HG03442 (cell line): ENCODE measurements at regions not wholly inside any gene's neighbourhood (a gene's known extent, or its start where the extent isn't known, plus 50 kb on each side); places are given as distances from the start of the nearest gene placed in this dataset.
"Not testable (repeated sequence)": the region's sequence is repeated elsewhere in the genome, so short reads cannot be mapped to it uniquely, and the experiment has no call there.

ENCODE experiments used
- ATAC-seq: cut with Tn5 transposase; IDR thresholded peaks from one replicate; pipeline ENCODE4 v1.9.1; 2021; ENCODE audit warnings: mild to moderate bottlenecking, moderate library complexity; ENCODE audit not compliant: unreplicated experiment

GRCh38 chr3:33919312-33920120 is 121.1 kb downstream of the PDCD6IP start:
- no peak for ATAC-seq

GRCh38 chr3:33920511-33920910 is 122.1 kb downstream of the PDCD6IP start:
- no peak for ATAC-seq

GRCh38 chr3:33921608-33922007 is 123.2 kb downstream of the PDCD6IP start:
- no peak for ATAC-seq

- ATAC-seq: no peak
Observed at GRCh38 chr3:33926998-33927605, 128.7 kb downstream of the PDCD6IP start.

GRCh38 chr3:33929813-33930212 is 131.4 kb downstream of the PDCD6IP start:
- no peak for ATAC-seq

- ATAC-seq: no peak
Observed at GRCh38 chr3:33931512-33931911, 133.1 kb downstream of the PDCD6IP start.

GRCh38 chr3:33932010-33932764 is 133.8 kb downstream of the PDCD6IP start:
- ATAC-seq: no peak

GRCh38 chr3:33936171-33936920 is 137.9 kb downstream of the PDCD6IP start:
- ATAC-seq: no peak

GRCh38 chr3:33936921-33937525 is 138.6 kb downstream of the PDCD6IP start:
- no peak for ATAC-seq

- no peak for ATAC-seq
Observed at GRCh38 chr3:33937628-33938027, 139.2 kb downstream of the PDCD6IP start.

- no peak for ATAC-seq
Observed at GRCh38 chr3:33940149-33940548, 141.7 kb downstream of the PDCD6IP start.

GRCh38 chr3:33940736-33941135 is 142.3 kb downstream of the PDCD6IP start:
- no peak for ATAC-seq

- ATAC-seq: peak; percentile 61
Observed at GRCh38 chr3:33941804-33942203, 143.4 kb downstream of the PDCD6IP start.

GRCh38 chr3:33942483-33943150 is 144.2 kb downstream of the PDCD6IP start:
- peak; percentile 53 for ATAC-seq

GRCh38 chr3:33943277-33943676 is 144.8 kb downstream of the PDCD6IP start:
- ATAC-seq: no peak

GRCh38 chr3:33946612-33947011 is 148.2 kb downstream of the PDCD6IP start:
- ATAC-seq: not testable (repeated sequence)

GRCh38 chr3:33947272-33948195 is 149.1 kb downstream of the PDCD6IP start:
- no peak for ATAC-seq

- no peak for ATAC-seq
Observed at GRCh38 chr3:33949074-33949473, 150.6 kb downstream of the PDCD6IP start.

- no peak for ATAC-seq
Observed at GRCh38 chr3:33954956-33955355, 156.5 kb downstream of the PDCD6IP start.
